ENCODE measurements at regions not wholly inside any gene's neighbourhood (a gene's known extent, or its start where the extent isn't known, plus 50 kb on each side); places are given as distances from the start of the nearest gene placed in this dataset.

GRCh38 chr11:87535513-87535912 is 497.8 kb downstream of the TMEM135 start:
- no peak for TF ChIP-seq GATA2 (IDR thresholded peaks at IDR 0.05; ENCODE audit: low read depth, low read length)
- TF ChIP-seq GATA3 (IDR thresholded peaks at IDR 0.05; ENCODE audit: low read depth, low read length), result no peak
